ENCODE measurements at regions not wholly inside any gene's neighbourhood (a gene's known extent, or its start where the extent isn't known, plus 50 kb on each side); places are given as distances from the start of the nearest gene placed in this dataset.
"Not testable (repeated sequence)": the region's sequence is repeated elsewhere in the genome, so short reads cannot be mapped to it uniquely, and the experiment has no call there.

GRCh38 chr6:5846889-5847288, 159.8 kb downstream of the NRN1 start:
- intact Hi-C loops (cut with micrococcal nuclease): loop anchor here (2.0 kb wide), 1 partner anchor 16 kb away; no protein-coding TSS in a partner anchor
- Mint-ChIP-seq H3K27me3 (ENCODE audit: low read depth) (peaks cover 38% of the 10 kb centered on the region), H3K27ac (no peak overlapping the region)

GRCh38 chr6:5846335-5846734, 160.4 kb downstream of the NRN1 start:
- no peaks in the 10 kb centered on the region for H3K36me3 Mint-ChIP-seq (ENCODE audit: low read depth)
- intact Hi-C loops (cut with micrococcal nuclease): loop anchor here (2.0 kb wide), 1 partner anchor 16 kb away; no protein-coding TSS in a partner anchor
- H3K9me3 Mint-ChIP-seq: no peaks in the 10 kb centered on the region
- H3K27ac Mint-ChIP-seq: no peak overlapping the region
- H3K4me3 Mint-ChIP-seq (ENCODE audit: low read depth): no peak overlapping the region
- no peak for DNase-seq (ENCODE audit: low spot score)
- peaks cover 8% of the 10 kb centered on the region for H3K4me1 Mint-ChIP-seq (ENCODE audit: low read depth)
- H3K27me3 Mint-ChIP-seq (ENCODE audit: low read depth): peaks cover 38% of the 10 kb centered on the region

More at GRCh38 chr6:5846889-5847288, 159.8 kb downstream of the NRN1 start:
- Mint-ChIP-seq H3K9me3 (no peaks in the 10 kb centered on the region), H3K4me1 (ENCODE audit: low read depth) (peaks cover 10% of the 10 kb centered on the region), H3K4me3 (ENCODE audit: low read depth) (no peak overlapping the region), H3K36me3 (ENCODE audit: low read depth) (no peaks in the 10 kb centered on the region)
- no peak for DNase-seq (ENCODE audit: low spot score)

- Mint-ChIP-seq H3K27me3 (ENCODE audit: low read depth) (peaks cover 33% of the 10 kb centered on the region), H3K27ac (no peak overlapping the region), H3K4me1 (ENCODE audit: low read depth) (peaks cover 7% of the 10 kb centered on the region), H3K9me3 (no peaks in the 10 kb centered on the region), H3K4me3 (ENCODE audit: low read depth) (no peak overlapping the region), H3K36me3 (ENCODE audit: low read depth) (no peaks in the 10 kb centered on the region)
- intact Hi-C loops (cut with micrococcal nuclease): no loop called here
- no peak for DNase-seq (ENCODE audit: low spot score)
Measured at GRCh38 chr6:5843078-5843477, 163.6 kb downstream of the NRN1 start.

- Mint-ChIP-seq H3K9me3 (no peaks in the 10 kb centered on the region), H3K27me3 (ENCODE audit: low read depth) (peaks cover 30% of the 10 kb centered on the region), H3K4me3 (ENCODE audit: low read depth) (no peak overlapping the region), H3K27ac (no peak overlapping the region), H3K36me3 (ENCODE audit: low read depth) (no peaks in the 10 kb centered on the region), H3K4me1 (ENCODE audit: low read depth) (no peaks in the 10 kb centered on the region)
- no peak for DNase-seq (ENCODE audit: low spot score)
- intact Hi-C loops (cut with micrococcal nuclease): no loop called here
Measured at GRCh38 chr6:5840734-5841390, 165.9 kb downstream of the NRN1 start.

GRCh38 chr6:5838656-5839396, 167.9 kb downstream of the NRN1 start:
- intact Hi-C loops (cut with micrococcal nuclease): no loop called here
- Mint-ChIP-seq H3K4me1 (ENCODE audit: low read depth) (no peaks in the 10 kb centered on the region), H3K4me3 (ENCODE audit: low read depth) (no peak overlapping the region), H3K27ac (no peak overlapping the region), H3K27me3 (ENCODE audit: low read depth) (peaks cover 16% of the 10 kb centered on the region), H3K9me3 (no peaks in the 10 kb centered on the region), H3K36me3 (ENCODE audit: low read depth) (no peaks in the 10 kb centered on the region)
- DNase-seq (ENCODE audit: low spot score): no peak

GRCh38 chr6:5837323-5837722, 169.4 kb downstream of the NRN1 start:
- Mint-ChIP-seq H3K9me3 (no peaks in the 10 kb centered on the region), H3K4me3 (ENCODE audit: low read depth) (no peak overlapping the region), H3K27ac (no peak overlapping the region), H3K36me3 (ENCODE audit: low read depth) (no peaks in the 10 kb centered on the region), H3K4me1 (ENCODE audit: low read depth) (peaks cover 6% of the 10 kb centered on the region), H3K27me3 (ENCODE audit: low read depth) (peaks cover 4% of the 10 kb centered on the region)
- intact Hi-C loops (cut with micrococcal nuclease): no loop called here
- DNase-seq (ENCODE audit: low spot score): no peak

GRCh38 chr6:5836597-5836996, 170.1 kb downstream of the NRN1 start:
- H3K9me3 Mint-ChIP-seq; DNase-seq (ENCODE audit: low spot score); H3K4me3 Mint-ChIP-seq (ENCODE audit: low read depth); H3K36me3 Mint-ChIP-seq (ENCODE audit: low read depth); intact Hi-C loops (cut with micrococcal nuclease); H3K27me3 Mint-ChIP-seq (ENCODE audit: low read depth); H3K27ac Mint-ChIP-seq: not testable (repeated sequence)
- H3K4me1 Mint-ChIP-seq (ENCODE audit: low read depth): peaks cover 13% of the 10 kb centered on the region

GRCh38 chr6:5833120-5833519, 173.6 kb downstream of the NRN1 start:
- Mint-ChIP-seq H3K27ac (no peak overlapping the region), H3K4me1 (ENCODE audit: low read depth) (peaks cover 33% of the 10 kb centered on the region), H3K27me3 (ENCODE audit: low read depth) (no peaks in the 10 kb centered on the region), H3K9me3 (no peaks in the 10 kb centered on the region), H3K36me3 (ENCODE audit: low read depth) (no peaks in the 10 kb centered on the region), H3K4me3 (ENCODE audit: low read depth) (no peak overlapping the region)
- DNase-seq (ENCODE audit: low spot score): no peak
- intact Hi-C loops (cut with micrococcal nuclease): no loop called here

GRCh38 chr6:5832668-5833067, 174.1 kb downstream of the NRN1 start:
- intact Hi-C loops (cut with micrococcal nuclease): no loop called here
- H3K36me3 Mint-ChIP-seq (ENCODE audit: low read depth): no peaks in the 10 kb centered on the region
- H3K27me3 Mint-ChIP-seq (ENCODE audit: low read depth): no peaks in the 10 kb centered on the region
- no peak overlapping the region for H3K4me3 Mint-ChIP-seq (ENCODE audit: low read depth)
- H3K4me1 Mint-ChIP-seq (ENCODE audit: low read depth): peaks cover 33% of the 10 kb centered on the region
- H3K9me3 Mint-ChIP-seq: no peaks in the 10 kb centered on the region
- no peak for DNase-seq (ENCODE audit: low spot score)
- H3K27ac Mint-ChIP-seq: peak overlapping the region; percentile 83

GRCh38 chr6:5831219-5831862, 175.4 kb downstream of the NRN1 start:
- H3K27me3 Mint-ChIP-seq (ENCODE audit: low read depth); H3K9me3 Mint-ChIP-seq: not testable (repeated sequence)
- H3K27ac Mint-ChIP-seq: peak overlapping the region; percentile 83

GRCh38 chr6:5828296-5828695, 178.4 kb downstream of the NRN1 start:
- intact Hi-C loops (cut with micrococcal nuclease): no loop called here
- H3K4me3 Mint-ChIP-seq (ENCODE audit: low read depth): no peak overlapping the region
- H3K36me3 Mint-ChIP-seq (ENCODE audit: low read depth): no peaks in the 10 kb centered on the region
- peaks cover 42% of the 10 kb centered on the region for H3K4me1 Mint-ChIP-seq (ENCODE audit: low read depth)
- H3K27ac Mint-ChIP-seq: no peak overlapping the region
- no peaks in the 10 kb centered on the region for H3K9me3 Mint-ChIP-seq
- DNase-seq (ENCODE audit: low spot score): no peak
- H3K27me3 Mint-ChIP-seq (ENCODE audit: low read depth): no peaks in the 10 kb centered on the region

More at GRCh38 chr6:5831219-5831862, 175.4 kb downstream of the NRN1 start:
- Mint-ChIP-seq H3K4me1 (ENCODE audit: low read depth) (peaks cover 33% of the 10 kb centered on the region), H3K4me3 (ENCODE audit: low read depth) (peak overlapping the region; percentile 30)
- H3K36me3 Mint-ChIP-seq (ENCODE audit: low read depth): not testable (repeated sequence)
- intact Hi-C loops (cut with micrococcal nuclease): loop anchor here (2.0 kb wide), 1 partner anchor 15 kb away; no protein-coding TSS in a partner anchor
- peak; percentile 60 for DNase-seq (ENCODE audit: low spot score)

- H3K27ac Mint-ChIP-seq: no peak overlapping the region
- H3K4me3 Mint-ChIP-seq (ENCODE audit: low read depth): no peak overlapping the region
Measured at GRCh38 chr6:5827056-5827904, 179.4 kb downstream of the NRN1 start.

More at GRCh38 chr6:5827056-5827904, 179.4 kb downstream of the NRN1 start:
- no peaks in the 10 kb centered on the region for H3K36me3 Mint-ChIP-seq (ENCODE audit: low read depth)
- no peak for DNase-seq (ENCODE audit: low spot score)
- intact Hi-C loops (cut with micrococcal nuclease): no loop called here
- H3K9me3 Mint-ChIP-seq: no peaks in the 10 kb centered on the region
- no peaks in the 10 kb centered on the region for H3K27me3 Mint-ChIP-seq (ENCODE audit: low read depth)
- H3K4me1 Mint-ChIP-seq (ENCODE audit: low read depth): peaks cover 36% of the 10 kb centered on the region

Data from activated T-helper 2 cell treated with anti-CD3 and anti-CD28 coated beads, Interferon-gamma antibody, Interleukin-2, Interleukin-4, amounts not matched to agents 10 μg/mL and 5 μg/mL and 100 μg/mL, durations not matched to agents 14 hours and 24 hours and 36 hours (primary cell).